H9 (cell line): ENCODE measurements at regions not wholly inside any gene's neighbourhood (a gene's known extent, or its start where the extent isn't known, plus 50 kb on each side); places are given as distances from the start of the nearest gene placed in this dataset.

ENCODE experiments used
- DNase-seq: peaks from one replicate; pipeline ENCODE4 v3.0.0-alpha.2; 2017
- H2AFZ ChIP-seq: one replicate; pipeline ENCODE4 v1.6.1; 2013; ENCODE audit warnings: mild to moderate bottlenecking, low read length, control low read depth, moderate library complexity
- H2AK5ac ChIP-seq: 2 replicates; pipeline ENCODE4 v1.6.1; 2013; ENCODE audit warnings: low read length, control low read depth, mixed read lengths; ENCODE audit not compliant: insufficient read length
- H2BK120ac ChIP-seq: one replicate; pipeline ENCODE4 v1.6.1; 2013; ENCODE audit warnings: low read depth, mild to moderate bottlenecking, low read length, control low read depth, inconsistent platforms; ENCODE audit not compliant: poor library complexity, severe bottlenecking
- H2BK12ac ChIP-seq: 2 replicates; pipeline ENCODE4 v1.6.1; 2013; ENCODE audit warnings: low read length, control low read depth, mixed read lengths, low read depth; ENCODE audit not compliant: insufficient read length
- H2BK15ac ChIP-seq: 2 replicates; pipeline ENCODE4 v1.6.1; 2013; ENCODE audit warnings: low read depth, low read length, control low read depth
- H2BK20ac ChIP-seq: one replicate; pipeline ENCODE4 v1.6.1; 2013; ENCODE audit warnings: low read depth, mild to moderate bottlenecking, low read length, control low read depth, inconsistent platforms; ENCODE audit not compliant: poor library complexity, severe bottlenecking
- H2BK5ac ChIP-seq: 2 replicates; pipeline ENCODE4 v1.6.1; 2013; ENCODE audit warnings: low read length, control low read depth, mixed read lengths; ENCODE audit not compliant: insufficient read length
- H3K14ac ChIP-seq: 2 replicates; pipeline ENCODE4 v1.6.1; 2013; ENCODE audit warnings: low read length, control low read depth; ENCODE audit not compliant: insufficient read depth
- H3K18ac ChIP-seq: 2 replicates; pipeline ENCODE4 v1.6.1; 2013; ENCODE audit warnings: low read depth, mild to moderate bottlenecking, mixed read lengths, low read length, control low read depth; ENCODE audit not compliant: insufficient read length
- H3K23ac ChIP-seq: 2 replicates; pipeline ENCODE4 v1.6.1; 2013; ENCODE audit warnings: low read length, control low read depth, mixed read lengths, low read depth; ENCODE audit not compliant: insufficient read length
- H3K23me2 ChIP-seq: 2 replicates; pipeline ENCODE4 v1.6.1; 2013; ENCODE audit warnings: low read depth, mild to moderate bottlenecking, mixed read lengths, low read length, control low read depth; ENCODE audit not compliant: insufficient read length, poor library complexity, severe bottlenecking
- H3K27ac ChIP-seq: 2 replicates; pipeline ENCODE4 v1.5.1; 2013; ENCODE audit warnings: low read length, control low read depth, mixed read lengths, low read depth; ENCODE audit not compliant: insufficient read length
- H3K27me3 ChIP-seq: 2 replicates; pipeline ENCODE4 v1.6.1; 2013; ENCODE audit warnings: low read length, control low read depth, inconsistent platforms; ENCODE audit not compliant: insufficient read depth
- H3K4ac ChIP-seq: 2 replicates; pipeline ENCODE4 v1.6.1; 2013; ENCODE audit warnings: low read depth, mild to moderate bottlenecking, control low read depth, inconsistent platforms, low read length, moderate library complexity
- H3K4me1 ChIP-seq: 2 replicates; pipeline ENCODE4 v1.6.1; 2013; ENCODE audit warnings: low read length, control low read depth, inconsistent platforms; ENCODE audit not compliant: insufficient read depth
- H3K4me2 ChIP-seq: 2 replicates; pipeline ENCODE4 v1.6.1; 2013; ENCODE audit warnings: low read length, control low read depth, mixed read lengths; ENCODE audit not compliant: insufficient read length, insufficient read depth
- H3K56ac ChIP-seq: 2 replicates; pipeline ENCODE4 v1.6.1; 2013; ENCODE audit warnings: low read depth, mild to moderate bottlenecking, mixed read lengths, low read length, control low read depth; ENCODE audit not compliant: insufficient read length
- H3K79me1 ChIP-seq: 2 replicates; pipeline ENCODE4 v1.6.1; 2013; ENCODE audit warnings: low read depth, mild to moderate bottlenecking, moderate library complexity, low read length, control low read depth, inconsistent platforms; ENCODE audit not compliant: insufficient read depth, poor library complexity, severe bottlenecking
- H3K79me2 ChIP-seq: 2 replicates; pipeline ENCODE4 v1.6.1; 2013; ENCODE audit warnings: low read length, control low read depth, inconsistent platforms; ENCODE audit not compliant: insufficient read depth
- H3K9ac ChIP-seq: 2 replicates; pipeline ENCODE4 v1.6.1; 2013; ENCODE audit warnings: low read length, control low read depth, mixed read lengths; ENCODE audit not compliant: insufficient read length; ENCODE audit errors: extremely low read depth
- H3K9me3 ChIP-seq: one replicate; pipeline ENCODE4 v1.6.1; 2013; ENCODE audit warnings: low read depth, low read length, inconsistent platforms; ENCODE audit not compliant: control insufficient read depth
- H3T11ph ChIP-seq: one replicate; pipeline ENCODE4 v1.6.1; 2013; ENCODE audit warnings: mild to moderate bottlenecking, low read length, control low read depth, inconsistent platforms
- H4K20me1 ChIP-seq: one replicate; pipeline ENCODE4 v1.6.1; 2013; ENCODE audit not compliant: control insufficient read depth, insufficient read length, insufficient read depth
- H4K5ac ChIP-seq: 2 replicates; pipeline ENCODE4 v1.6.1; 2013; ENCODE audit warnings: low read depth, mild to moderate bottlenecking, mixed read lengths, low read length, control low read depth; ENCODE audit not compliant: insufficient read length
- H4K8ac ChIP-seq: replicated peaks from 2 replicates; pipeline ENCODE4 v1.6.1; 2013; ENCODE audit warnings: low read length, control low read depth, mixed read lengths, low read depth; ENCODE audit not compliant: insufficient read length
- H4K91ac ChIP-seq: 2 replicates; pipeline ENCODE4 v1.6.1; 2013; ENCODE audit warnings: low read depth, mild to moderate bottlenecking, moderate library complexity, mixed read lengths, low read length, control low read depth; ENCODE audit not compliant: insufficient read length
- H3K27ac Mint-ChIP-seq, 3 experiments: 2 replicates in 2 of 3; 3 replicates in 1 of 3; pipeline ENCODE4 v1.8.0; 2020 to 2021; ENCODE audit warnings: mixed read lengths in 3 of 3, mild to moderate bottlenecking in 1 of 3, moderate library complexity in 1 of 3
- H3K27me3 Mint-ChIP-seq: 2 replicates; pipeline ENCODE4 v1.8.0; 2021; ENCODE audit warnings: low read depth, mild to moderate bottlenecking, moderate library complexity, mixed read lengths
- H3K36me3 Mint-ChIP-seq, 3 experiments: 2 replicates in 2 of 3; 3 replicates in 1 of 3; pipeline ENCODE4 v1.8.0; 2020 to 2021; ENCODE audit warnings: low read depth in 3 of 3, mixed read lengths in 3 of 3; ENCODE audit not compliant: insufficient read depth in 1 of 3
- H3K4me1 Mint-ChIP-seq, 2 experiments: 2 replicates each; pipeline ENCODE4 v1.8.0; 2020; ENCODE audit warnings: mixed read lengths in 2 of 2
- H3K4me3 Mint-ChIP-seq, 2 experiments: 2 replicates in 1 of 2; 3 replicates in 1 of 2; pipeline ENCODE4 v1.8.0; 2020 to 2021; ENCODE audit warnings: mild to moderate bottlenecking in 2 of 2, mixed read lengths in 2 of 2, moderate library complexity in 1 of 2
- H3K9me3 Mint-ChIP-seq, 2 experiments: 2 replicates in 1 of 2; 3 replicates in 1 of 2; pipeline ENCODE4 v1.8.0; 2020; ENCODE audit warnings: mild to moderate bottlenecking in 2 of 2, mixed read lengths in 2 of 2, moderate library complexity in 1 of 2
- CTCF ChIP-seq: fragments of 200-600 bp; sonication (generic); conservative IDR thresholded peaks from 3 replicates; pipeline ENCODE4 v1.8.0; 2021; ENCODE audit warnings: antibody characterized with exemption, mild to moderate bottlenecking

- Histone ChIP-seq H3T11ph (no peak overlapping the region), H3K9me3 (no peaks in the 10 kb centered on the region), H3K27ac (no peak overlapping the region), H3K79me1 (no peaks in the 10 kb centered on the region), H2BK5ac (no peak overlapping the region), H3K4me1 (no peaks in the 10 kb centered on the region), H4K5ac (no peak overlapping the region), H3K18ac (no peak overlapping the region), H3K27me3 (no peaks in the 10 kb centered on the region), H3K56ac (no peak overlapping the region), H2BK20ac (no peak overlapping the region), H2AK5ac (no peak overlapping the region), H2AFZ (no peak overlapping the region), H2BK12ac (no peak overlapping the region), H3K4ac (no peak overlapping the region), H3K9ac (no peak overlapping the region), H3K79me2 (no peaks in the 10 kb centered on the region), H4K8ac (no peak overlapping the region), H4K91ac (no peak overlapping the region), H4K20me1 (no peaks in the 10 kb centered on the region), H2BK120ac (no peak overlapping the region), H3K23ac (no peak overlapping the region), H3K4me2 (no peak overlapping the region), H2BK15ac (no peak overlapping the region), H3K14ac (no peak overlapping the region), H3K23me2 (no peaks in the 10 kb centered on the region)
- no peak for DNase-seq
- no peak for TF ChIP-seq CTCF
- Mint-ChIP-seq H3K9me3 (peaks cover 0 to 6% of the 10 kb centered on the region in 2 experiments; a peak in 1 of 5 replicates), H3K4me3 (no peak overlapping the region), H3K36me3 (no peaks in the 10 kb centered on the region; a peak in 1 of 7 replicates), H3K4me1 (no peaks in the 10 kb centered on the region), H3K27ac (no peak overlapping the region), H3K27me3 (no peaks in the 10 kb centered on the region)
Measured at GRCh38 chr19:20351244-20351643, 184.2 kb downstream of the ZNF486 start.
